SK-N-SH (cell line): ENCODE measurements at regions not wholly inside any gene's neighbourhood (a gene's known extent, or its start where the extent isn't known, plus 50 kb on each side); places are given as distances from the start of the nearest gene placed in this dataset.

ENCODE experiments used
- CTCF ChIA-PET: fragments of 300-600, 350-600 bp; formaldehyde crosslinking; extraction: SDS; loops from one replicate; lab custom pipeline; 2021; lab: Yijun Ruan, JAX
- POLR2A ChIA-PET: fragments of 350-600 bp; sonication (Branson Sonifier 250); formaldehyde crosslinking; extraction: SDS; loops from one replicate; lab custom pipeline; 2020; ENCODE audit warnings: antibody characterized with exemption, inconsistent platforms; lab: Yijun Ruan, JAX
- DNase-seq: peaks from one replicate; pipeline ENCODE4 v3.0.0; 2012
- H2AFZ ChIP-seq: fragments of 200-600 bp; sonication (generic); 2 replicates; pipeline ENCODE4 v1.8.1; 2016; ENCODE audit warnings: antibody characterized with exemption, mild to moderate bottlenecking, low read depth
- H3F3A ChIP-seq: fragments of 200-600 bp; sonication (generic); replicated peaks from 2 replicates; pipeline ENCODE3; 2016; ENCODE audit warnings: antibody characterized with exemption, mild to moderate bottlenecking; ENCODE audit not compliant: insufficient read depth
- H3K27ac ChIP-seq, 2 experiments: fragments of 200-500 bp in 1 of 2; fragments of 200-600 bp in 1 of 2; sonication (Bioruptor generic) in 1 of 2; sonication (generic), shearing (Covaris generic) in 1 of 2; 2 replicates each; pipeline versions ENCODE4 v1.5.1 to v1.6.1; 2014 to 2016; ENCODE audit warnings: low read depth in 2 of 2, inconsistent platforms in 1 of 2, low read length in 1 of 2, mild to moderate bottlenecking in 1 of 2, mixed read lengths in 1 of 2
- H3K27me3 ChIP-seq: fragments of 200-600 bp; sonication (generic), shearing (Covaris generic); 2 replicates; pipeline ENCODE4 v1.6.1; 2016; ENCODE audit warnings: mixed run types; ENCODE audit not compliant: insufficient read depth
- H3K36me3 ChIP-seq, 2 experiments: fragments of 200-500 bp in 1 of 2; fragments of 200-600 bp in 1 of 2; sonication (Bioruptor generic) in 1 of 2; sonication (generic) in 1 of 2; replicated peaks in 1 of 2; 2 replicates each; pipeline versions ENCODE3 to v1.5.1; 2014 to 2016; ENCODE audit warnings: low read length in 1 of 2, mild to moderate bottlenecking in 1 of 2; ENCODE audit not compliant: insufficient read depth in 2 of 2, control insufficient read depth in 1 of 2
- H3K4me1 ChIP-seq, 2 experiments: fragments of 200-500 bp in 1 of 2; fragments of 200-600 bp in 1 of 2; sonication (Bioruptor generic) in 1 of 2; sonication (generic), shearing (Covaris generic) in 1 of 2; 2 replicates each; pipeline versions ENCODE4 v1.5.1 to v1.6.1; 2014 to 2016; ENCODE audit warnings: low read depth in 1 of 2, low read length in 1 of 2, mixed run types in 1 of 2; ENCODE audit not compliant: insufficient read depth in 2 of 2, control insufficient read depth in 1 of 2
- H3K4me2 ChIP-seq: fragments of 200-600 bp; sonication (generic), shearing (Covaris generic); 2 replicates; pipeline ENCODE4 v1.6.1; 2017; ENCODE audit warnings: mixed run types
- H3K4me3 ChIP-seq, 2 experiments: fragments of 200-500 bp in 1 of 2; fragments of 200-600 bp in 1 of 2; sonication (Bioruptor generic) in 1 of 2; sonication (generic), shearing (Covaris generic) in 1 of 2; 2 replicates each; pipeline versions ENCODE4 v1.5.1 to v1.8.1; 2014 to 2016; ENCODE audit warnings: low read depth in 2 of 2, inconsistent platforms in 1 of 2, low read length in 1 of 2, mild to moderate bottlenecking in 1 of 2, mixed read lengths in 1 of 2, moderate library complexity in 1 of 2
- H3K79me2 ChIP-seq: fragments of 200-600 bp; sonication (generic); 2 replicates; pipeline ENCODE4 v1.8.1; 2017; ENCODE audit warnings: mild to moderate bottlenecking; ENCODE audit not compliant: insufficient read depth
- H3K9ac ChIP-seq: fragments of 200-600 bp; sonication (generic); 2 replicates; pipeline ENCODE4 v1.6.1; 2017; ENCODE audit warnings: mixed run types
- H3K9me2 ChIP-seq: fragments of 200-600 bp; sonication (generic); 2 replicates; pipeline ENCODE4 v1.6.1; 2017; ENCODE audit warnings: mixed run types
- H3K9me3 ChIP-seq: fragments of 200-600 bp; sonication (generic); 2 replicates; pipeline ENCODE4 v1.6.1; 2017; ENCODE audit warnings: mixed run types, mild to moderate bottlenecking, moderate library complexity
- H4K20me1 ChIP-seq: fragments of 200-600 bp; sonication (generic); 2 replicates; pipeline ENCODE4 v1.6.1; 2017; ENCODE audit warnings: mild to moderate bottlenecking, mixed run types; ENCODE audit not compliant: insufficient read depth
- CTCF ChIP-seq: fragments of 200-600 bp; sonication (generic); IDR thresholded peaks from 2 replicates; pipeline ENCODE4 v1.6.1; 2017; ENCODE audit warnings: antibody characterized with exemption, mild to moderate bottlenecking, moderate library complexity
- EP300 ChIP-seq, 2 experiments: IDR thresholded peaks; 2 replicates each; pipeline versions ENCODE4 v1.4.0 to v1.6.1; 2012; ENCODE audit warnings: borderline replicate concordance in 1 of 2, low read depth in 1 of 2, low read length in 1 of 2
- FOXJ3 ChIP-seq: sonication (generic); formaldehyde crosslinking; IDR thresholded peaks from 2 replicates; pipeline ENCODE4 v1.5.1; 2020; ENCODE audit warnings: mild to moderate bottlenecking, missing genetic modification reagents
- FOXM1 ChIP-seq: IDR thresholded peaks from 2 replicates; pipeline ENCODE4 v1.4.0; 2012; ENCODE audit warnings: low read depth, mild to moderate bottlenecking
- IRF3 ChIP-seq: fragments of 150-350 bp; IDR thresholded peaks from 2 replicates; pipeline ENCODE4 v1.6.1; 2016; ENCODE audit warnings: mild to moderate bottlenecking, low read depth, low read length
- JUND ChIP-seq: IDR thresholded peaks from 2 replicates; pipeline ENCODE4 v1.4.0; 2012
- MAX ChIP-seq: IDR thresholded peaks from 2 replicates; pipeline ENCODE4 v1.4.0; 2012; ENCODE audit warnings: low read depth
- MEF2A ChIP-seq: IDR thresholded peaks from 2 replicates; pipeline ENCODE4 v1.4.0; 2012; ENCODE audit warnings: low read depth, borderline replicate concordance
- RAD21 ChIP-seq: IDR thresholded peaks from 2 replicates; pipeline ENCODE4 v1.6.1; 2012; ENCODE audit warnings: mild to moderate bottlenecking, low read length
- REST ChIP-seq: IDR thresholded peaks from 2 replicates; pipeline ENCODE4 v1.6.1; 2012; ENCODE audit warnings: mild to moderate bottlenecking, low read depth, low read length, moderate library complexity
- RXRA ChIP-seq: IDR thresholded peaks from 2 replicates; pipeline ENCODE4 v1.4.0; 2012; ENCODE audit warnings: low read depth, mild to moderate bottlenecking, borderline replicate concordance
- TAF1 ChIP-seq: IDR thresholded peaks from 2 replicates; pipeline ENCODE4 v1.6.1; 2012; ENCODE audit warnings: low read depth, mild to moderate bottlenecking, low read length, moderate library complexity, borderline replicate concordance
- TEAD4 ChIP-seq: IDR thresholded peaks from 2 replicates; pipeline ENCODE4 v1.4.0; 2012; ENCODE audit warnings: mild to moderate bottlenecking, borderline replicate concordance; ENCODE audit not compliant: insufficient read depth
- USF1 ChIP-seq: IDR thresholded peaks from 2 replicates; pipeline ENCODE4 v1.4.0; 2012; ENCODE audit warnings: low read depth, borderline replicate concordance
- YY1 ChIP-seq: IDR thresholded peaks from 2 replicates; pipeline ENCODE4 v1.4.0; 2012; ENCODE audit warnings: low read depth, mild to moderate bottlenecking
- WGBS: methylation state at CpG from one replicate; pipeline ENCODE4 v1.1.6; 2017; ENCODE audit warnings: low lambda C conversion rate; 5-methylcytosine and 5-hydroxymethylcytosine counted together

GRCh38 chr3:191958980-191959671 is 498.2 kb downstream of the PYDC2 start (continued):
- no peak for TF ChIP-seq IRF3
- TF ChIP-seq RXRA: no peak
- TF ChIP-seq FOXJ3 (CRISPR knock-in tag): no peak
- no peak for TF ChIP-seq MAX

GRCh38 chr3:191959876-191960413 is 499.0 kb downstream of the PYDC2 start:
- WGBS: 6% methylated on average over 4 of the region's 4 CpGs
- no peak for TF ChIP-seq FOXJ3 (CRISPR knock-in tag)
- no peak for TF ChIP-seq MEF2A
- no peak for TF ChIP-seq JUND
- no peak for TF ChIP-seq IRF3
- TF ChIP-seq MAX: no peak
- no peak for TF ChIP-seq CTCF
- no peak for TF ChIP-seq EP300 (IDR thresholded peaks at IDR 0.05; ENCODE audit: borderline replicate concordance in 1 of 2, low read depth in 1 of 2, low read length in 1 of 2)
- TF ChIP-seq TEAD4: no peak
- no peak for TF ChIP-seq YY1
- no peak for TF ChIP-seq FOXM1
- TF ChIP-seq RAD21: no peak
- TF ChIP-seq RXRA: no peak
- no peak for TF ChIP-seq TAF1
- TF ChIP-seq USF1: no peak
- no peak for TF ChIP-seq REST
- CTCF ChIA-PET: interaction anchor here (0.8 kb wide), 1 partner anchor 13 kb away, joined by 3 read pairs; no protein-coding TSS in a partner anchor

More at GRCh38 chr3:191959876-191960413, 499.0 kb downstream of the PYDC2 start:
- Histone ChIP-seq H3K4me2 (no peak overlapping the region), H3K4me1 (no peaks in the 10 kb centered on the region; a peak in 1 of 4 replicates), H3F3A (no peaks in the 10 kb centered on the region), H3K9ac (no peak overlapping the region), H3K9me2 (no peaks in the 10 kb centered on the region), H3K27ac (no peak overlapping the region), H3K36me3 (peaks cover 0 to 3% of the 10 kb centered on the region in 2 experiments), H4K20me1 (no peaks in the 10 kb centered on the region), H3K27me3 (no peaks in the 10 kb centered on the region), H3K4me3 (no peak overlapping the region), H3K9me3 (no peaks in the 10 kb centered on the region), H2AFZ (no peak overlapping the region), H3K79me2 (no peaks in the 10 kb centered on the region)
- no peak for DNase-seq
- POLR2A ChIA-PET: no interaction called here
